Stromal cell of bone marrow (primary cell): ENCODE measurements at regions not wholly inside any gene's neighbourhood (a gene's known extent, or its start where the extent isn't known, plus 50 kb on each side); places are given as distances from the start of the nearest gene placed in this dataset.
"Not testable (repeated sequence)": the region's sequence is repeated elsewhere in the genome, so short reads cannot be mapped to it uniquely, and the experiment has no call there.

Experiments
- DNase-seq: peaks from one replicate; pipeline ENCODE4 v3.0.0-alpha.2; 2012; ENCODE audit warnings: low read depth

GRCh38 chrX:43225626-43226328, 430.3 kb upstream of the MAOA start:
- no peak for DNase-seq

DNA sequence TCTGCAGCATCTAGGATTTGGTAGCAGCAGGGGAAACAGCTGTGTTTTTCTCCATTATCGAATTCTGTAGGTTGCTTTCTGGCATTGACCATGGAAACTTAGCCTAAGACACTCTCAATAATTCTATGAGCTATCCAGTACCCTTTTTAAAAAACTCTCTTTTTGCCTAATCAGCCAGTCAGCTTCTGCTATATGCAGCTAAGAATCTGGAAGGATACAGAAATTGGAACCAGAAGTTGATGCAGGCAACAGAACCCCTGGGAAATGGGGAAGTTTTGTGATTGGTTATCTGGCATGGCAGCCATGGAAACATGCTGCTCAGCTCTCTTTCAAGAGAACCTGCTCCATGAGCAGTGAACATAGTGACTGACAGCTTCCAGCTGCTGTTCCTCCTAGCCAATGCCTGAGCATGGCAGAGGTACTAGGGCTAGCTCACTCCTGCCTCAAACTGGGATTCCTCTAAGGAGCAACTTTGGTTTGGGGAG, 417.6 kb upstream of the MAOA start:
- DNase-seq: no peak

- no peak for DNase-seq
Measured at GRCh38 chrX:43239356-43239755, 416.7 kb upstream of the MAOA start.

DNA sequence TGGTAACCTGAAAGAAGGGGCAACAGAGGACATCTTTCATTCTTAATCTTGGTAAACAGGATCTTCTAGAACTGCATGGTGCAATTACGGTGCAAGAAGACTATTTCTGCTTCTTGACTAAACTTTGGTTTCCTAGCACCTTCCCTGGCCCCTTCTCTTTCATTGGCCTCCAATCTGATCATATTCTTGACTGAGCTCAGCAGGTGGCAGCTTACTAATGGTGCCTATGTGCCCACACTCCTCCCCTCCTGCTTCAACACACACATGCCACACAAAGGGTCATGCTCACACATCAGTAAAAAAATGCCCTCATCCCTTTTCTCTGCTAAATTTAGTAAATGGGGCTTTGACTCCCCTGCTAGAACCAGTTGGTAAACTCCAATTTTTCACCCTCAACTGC, 400.5 kb upstream of the MAOA start:
- no peak for DNase-seq

GRCh38 chrX:43266487-43266886, 389.6 kb upstream of the MAOA start:
- DNase-seq: no peak

DNA sequence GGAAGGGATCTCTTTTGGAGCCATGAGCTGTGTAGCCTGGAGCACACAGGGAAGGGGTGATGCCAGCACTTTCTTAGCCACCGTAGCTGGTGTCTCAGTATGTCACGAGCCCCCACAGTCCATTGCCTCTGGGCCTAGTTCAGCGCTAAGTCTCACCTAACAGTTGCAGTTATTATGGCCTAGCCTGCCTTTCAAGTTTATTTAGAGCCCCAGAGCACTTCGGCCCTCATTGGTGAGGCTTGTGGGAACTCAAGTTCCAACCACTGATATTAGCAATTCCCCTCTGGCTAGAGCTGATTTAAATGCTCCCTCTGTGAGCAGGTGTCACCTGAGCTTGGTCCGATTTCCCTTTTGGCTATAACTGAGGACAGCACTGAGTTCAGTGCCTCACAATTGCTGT, 388.4 kb upstream of the MAOA start:
- no peak for DNase-seq

GRCh38 chrX:43269201-43269600, 386.9 kb upstream of the MAOA start:
- DNase-seq: no peak

DNA sequence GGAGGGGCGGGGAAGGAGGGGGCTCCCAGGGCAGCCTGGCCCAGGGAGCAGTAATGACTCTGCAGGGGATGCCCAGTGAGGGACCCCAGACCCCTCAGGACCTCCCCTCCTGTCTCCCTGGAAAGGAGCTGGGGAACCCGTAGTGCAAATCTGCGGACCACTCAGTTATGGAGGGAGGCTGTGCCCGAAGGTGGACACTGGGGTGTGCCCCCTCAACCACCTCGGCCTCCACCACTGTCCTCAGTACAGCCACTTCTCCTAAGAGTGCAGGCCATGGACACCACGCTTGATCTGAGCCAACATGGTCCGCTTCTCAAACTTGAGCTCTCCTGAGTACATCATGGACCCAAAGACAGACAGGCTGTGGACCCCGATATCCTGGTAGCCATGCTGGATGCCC, 378.2 kb upstream of the MAOA start:
- no peak for DNase-seq

- DNase-seq: no peak
Measured at GRCh38 chrX:43278440-43278839, 377.7 kb upstream of the MAOA start.

- DNase-seq: no peak
Measured at GRCh38 chrX:43279341-43279808, 376.7 kb upstream of the MAOA start.

- DNase-seq: no peak
Measured at GRCh38 chrX:43283187-43283586, 372.9 kb upstream of the MAOA start.

GRCh38 chrX:43311625-43312024, 344.5 kb upstream of the MAOA start:
- not testable (repeated sequence) for DNase-seq

GRCh38 chrX:43313035-43313434, 343.1 kb upstream of the MAOA start:
- no peak for DNase-seq

DNA sequence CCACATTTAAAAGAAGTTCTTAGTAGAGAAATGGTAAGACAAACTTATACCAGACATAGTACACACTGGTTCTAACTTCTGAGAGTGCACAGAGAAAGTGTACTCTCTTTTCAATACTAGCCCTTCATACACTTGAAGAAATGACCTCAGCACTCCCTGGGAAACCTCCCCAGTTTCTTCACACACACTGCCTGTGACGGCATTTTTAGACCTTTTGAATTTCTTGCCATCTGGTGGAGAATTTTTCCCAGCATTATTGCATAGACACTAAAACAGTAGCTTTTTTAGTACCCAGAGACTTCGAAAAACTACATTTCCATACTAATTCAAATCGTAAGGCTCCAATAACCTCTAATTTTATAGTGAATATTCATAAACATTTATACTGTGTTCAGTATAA, 341.6 kb upstream of the MAOA start:
- DNase-seq: no peak

GRCh38 chrX:43315622-43316021, 340.5 kb upstream of the MAOA start:
- DNase-seq: no peak

DNA sequence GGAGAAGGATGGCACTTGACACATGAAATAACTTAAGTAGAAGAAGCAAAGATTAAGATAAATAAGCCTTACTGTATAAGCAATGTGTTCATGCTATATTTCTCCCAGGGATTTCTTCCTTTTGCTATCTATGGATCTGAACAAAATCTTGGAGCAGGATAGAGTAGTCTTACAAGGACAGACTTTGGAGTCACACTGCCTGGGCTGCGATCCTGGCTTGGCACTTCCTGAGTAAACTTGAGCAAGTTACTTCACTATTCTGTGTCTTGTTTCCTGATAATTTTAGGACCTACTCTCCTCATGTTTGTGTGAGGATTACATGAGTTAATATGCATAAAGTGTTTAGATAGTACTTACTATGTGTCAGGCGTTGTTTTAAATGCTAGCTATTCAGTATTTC, 340.0 kb upstream of the MAOA start:
- no peak for DNase-seq

GRCh38 chrX:43317378-43317777, 338.7 kb upstream of the MAOA start:
- no peak for DNase-seq

DNA sequence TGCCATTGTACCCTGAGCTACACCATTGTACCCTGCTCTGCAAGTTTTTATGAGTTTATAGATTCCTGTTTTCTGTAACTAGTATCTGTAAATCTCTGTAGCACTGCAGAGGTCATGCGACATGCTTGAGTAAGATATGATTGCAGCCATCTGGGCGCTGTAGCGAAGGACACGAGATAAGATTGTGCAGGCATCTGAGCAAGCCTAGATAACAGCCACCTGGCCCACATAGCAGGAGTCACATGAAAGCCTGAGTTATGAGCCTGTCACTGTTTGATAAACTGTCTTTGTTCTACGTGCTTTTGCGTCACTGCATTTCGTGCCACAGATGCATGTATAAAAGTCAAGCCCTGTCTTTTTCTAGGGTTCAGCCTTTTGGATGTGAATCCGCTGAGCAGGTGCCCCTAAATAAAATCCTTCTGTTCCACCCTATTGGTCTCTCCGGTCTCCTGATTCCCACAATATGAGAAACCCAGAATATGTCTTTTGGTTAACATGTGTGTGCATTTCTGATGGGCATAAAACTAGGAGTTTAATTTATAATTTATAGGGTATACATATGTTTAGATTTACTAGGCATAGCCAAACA, 327.6 kb upstream of the MAOA start:
- DNase-seq: no peak

DNA sequence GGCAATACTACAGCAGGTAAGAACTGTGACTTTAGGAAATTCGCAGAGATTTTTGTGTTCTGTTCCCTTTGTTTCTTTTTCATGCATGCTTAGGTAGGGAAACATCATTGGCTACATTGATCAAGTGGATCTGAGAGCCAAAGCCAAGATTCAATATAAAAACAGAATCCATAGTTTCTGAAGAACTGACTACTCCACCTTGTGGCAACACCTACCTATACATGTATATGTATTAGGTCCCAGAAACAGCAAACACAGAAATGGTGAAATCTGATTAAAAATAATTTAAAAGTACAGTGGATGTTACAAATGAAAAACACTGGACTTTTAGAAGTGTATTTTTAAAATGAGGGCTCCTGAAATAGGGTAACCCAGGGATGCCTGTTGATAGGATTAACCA, 322.6 kb upstream of the MAOA start:
- DNase-seq: no peak

DNA sequence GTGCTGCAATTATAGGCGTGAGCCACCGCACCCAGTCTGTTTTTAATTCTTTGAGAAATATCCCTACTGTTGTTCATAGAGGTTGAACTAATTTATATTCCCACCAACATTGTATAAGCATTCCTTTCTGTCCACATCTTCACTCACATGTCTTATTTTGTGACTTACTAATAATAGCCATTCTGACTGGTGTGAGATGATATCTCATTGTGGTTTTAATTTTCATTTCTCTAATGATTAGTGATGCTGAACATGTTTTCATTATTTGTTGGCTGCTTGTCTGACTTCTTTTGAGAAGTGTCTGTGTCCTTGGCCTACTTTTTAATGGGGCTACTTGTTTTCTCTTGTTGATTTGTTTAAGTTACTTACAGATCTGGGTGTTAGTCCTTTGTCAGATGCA, 310.9 kb upstream of the MAOA start:
- DNase-seq: no peak

GRCh38 chrX:43349363-43349762, 306.7 kb upstream of the MAOA start:
- DNase-seq: no peak

DNA sequence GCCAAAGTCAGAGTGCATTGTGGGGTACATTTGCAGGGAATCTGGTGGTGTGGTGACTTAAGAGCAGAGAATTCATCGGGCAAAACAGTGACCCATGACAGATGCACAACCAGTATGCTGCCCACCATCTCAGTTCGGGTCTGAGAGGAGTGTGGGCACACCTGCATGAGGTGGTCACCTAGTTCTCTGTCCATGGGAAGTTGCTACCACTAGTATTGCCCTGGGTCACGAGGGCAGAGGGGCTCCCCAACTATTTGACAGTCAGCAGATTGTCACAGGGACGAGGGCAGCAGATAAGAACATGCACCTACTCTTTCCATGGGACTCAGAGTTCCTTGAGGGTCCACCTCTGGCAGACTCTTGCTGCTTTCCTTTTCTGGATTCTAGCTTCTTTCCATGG, 305.2 kb upstream of the MAOA start:
- no peak for DNase-seq

GRCh38 chrX:43357741-43358140, 298.4 kb upstream of the MAOA start:
- no peak for DNase-seq

DNA sequence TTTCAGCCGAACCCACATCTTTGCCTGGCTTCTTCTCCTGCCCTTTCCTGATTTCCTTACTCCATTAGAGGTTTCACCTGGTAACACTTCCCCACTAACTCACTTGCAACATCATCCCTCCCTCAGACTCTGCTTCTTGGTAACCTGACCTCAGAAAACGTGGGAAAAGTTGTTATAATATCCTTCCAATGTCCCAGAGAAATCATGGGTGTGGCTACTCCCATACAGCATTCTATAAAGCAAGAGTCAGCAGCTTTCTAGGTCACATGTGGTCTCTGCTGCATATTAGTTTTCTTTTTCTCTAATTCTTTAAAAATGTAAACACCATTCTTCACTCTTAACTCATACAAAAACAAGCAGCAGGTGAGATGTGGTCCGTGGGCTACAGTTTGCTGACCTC, 283.1 kb upstream of the MAOA start:
- DNase-seq: no peak
